ENCODE measurements at regions not wholly inside any gene's neighbourhood (a gene's known extent, or its start where the extent isn't known, plus 50 kb on each side); places are given as distances from the start of the nearest gene placed in this dataset.

GRCh38 chr1:57957576-57957975, 533.7 kb upstream of the DAB1 start:
- no peak overlapping the region for H3K4me3 ChIP-seq (ENCODE audit: low read depth, low read length)

GRCh38 chr1:57951390-57951789, 527.5 kb upstream of the DAB1 start:
- no peak overlapping the region for H3K4me3 ChIP-seq (ENCODE audit: low read depth, low read length)

DNA sequence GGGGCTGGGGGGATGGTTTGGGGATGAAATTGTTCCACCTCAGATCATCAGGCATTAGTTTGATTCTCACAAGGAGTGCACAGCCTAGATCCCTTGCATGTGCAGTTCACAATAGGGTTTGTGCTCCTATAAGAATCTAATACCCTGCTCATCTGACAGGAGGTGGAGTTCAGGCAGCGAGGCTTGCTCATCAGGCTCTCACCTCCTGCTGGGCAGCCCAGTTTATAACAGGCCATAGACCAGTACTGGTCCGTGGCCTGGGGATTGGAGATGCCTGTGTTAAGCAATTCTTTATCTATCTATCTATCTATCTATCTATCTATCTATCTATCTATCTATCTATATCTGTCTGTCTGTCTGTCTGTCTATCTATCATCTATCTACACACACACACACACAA, 525.3 kb upstream of the DAB1 start:
- H3K4me3 ChIP-seq (ENCODE audit: low read depth, low read length): no peak overlapping the region

DNA sequence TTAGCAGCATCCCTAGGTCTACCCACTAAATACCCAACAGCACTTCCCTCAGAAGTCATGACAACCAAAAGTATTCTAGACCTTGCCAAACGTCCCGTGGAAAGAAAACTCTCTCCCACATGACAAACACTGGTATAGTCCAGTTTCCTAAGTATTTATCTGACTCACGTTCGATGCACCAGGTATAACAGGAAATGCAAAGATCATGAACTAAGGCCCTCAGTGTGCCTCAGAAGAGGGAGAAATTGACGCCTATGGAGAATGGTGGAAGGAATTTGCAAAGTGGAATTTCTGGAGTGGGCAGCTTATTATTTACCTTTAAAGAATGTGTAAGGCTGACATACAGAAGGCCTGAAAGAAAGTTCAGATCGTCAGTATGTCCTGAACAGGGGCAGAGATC, 523.6 kb upstream of the DAB1 start:
- no peak overlapping the region for H3K4me3 ChIP-seq (ENCODE audit: low read depth, low read length)

DNA sequence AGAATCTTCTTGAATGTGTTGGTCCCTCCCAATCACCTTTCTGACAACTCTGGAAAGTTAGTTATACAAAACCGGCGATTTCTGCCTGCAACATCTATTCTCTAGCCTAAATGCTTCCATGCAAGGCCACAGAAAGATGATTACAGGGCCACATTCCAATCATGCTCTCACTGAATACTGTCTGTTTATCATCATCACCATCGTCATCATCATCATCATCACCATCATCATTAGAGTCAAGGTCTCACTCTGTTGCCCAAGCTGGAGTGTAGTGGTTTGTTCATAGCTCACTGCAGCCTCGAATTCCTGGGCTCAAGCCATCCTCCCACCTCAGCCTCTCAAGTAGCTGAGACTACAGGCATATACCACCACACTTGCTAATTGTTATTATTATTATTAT, 521.2 kb upstream of the DAB1 start:
- H3K4me3 ChIP-seq (ENCODE audit: low read depth, low read length): no peak overlapping the region

GRCh38 chr1:57943365-57943764, 519.5 kb upstream of the DAB1 start:
- H3K4me3 ChIP-seq (ENCODE audit: low read depth, low read length): no peak overlapping the region

DNA sequence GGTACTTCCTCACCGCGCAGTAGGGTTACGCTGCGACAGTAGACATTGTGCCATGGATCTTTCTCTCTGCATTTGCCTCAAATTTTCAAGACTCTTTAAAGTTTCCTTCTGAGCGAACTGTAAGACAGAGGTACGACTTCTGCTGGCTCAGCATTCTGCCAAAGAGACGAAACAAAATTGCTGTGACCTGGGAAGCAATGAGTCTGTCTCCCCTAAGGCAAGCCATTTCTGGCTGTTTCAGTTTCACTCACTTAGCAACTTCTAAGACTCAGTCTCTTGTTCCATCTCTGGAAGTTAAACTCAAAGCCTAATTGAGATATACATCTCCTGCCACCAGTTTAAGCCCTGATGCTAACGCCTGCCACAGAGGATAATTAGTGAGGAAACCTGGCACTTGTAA, 510.9 kb upstream of the DAB1 start:
- no peak overlapping the region for H3K4me3 ChIP-seq (ENCODE audit: low read depth, low read length)

GRCh38 chr1:57927003-57927402, 503.1 kb upstream of the DAB1 start:
- H3K4me3 ChIP-seq (ENCODE audit: low read depth, low read length): no peak overlapping the region

DNA sequence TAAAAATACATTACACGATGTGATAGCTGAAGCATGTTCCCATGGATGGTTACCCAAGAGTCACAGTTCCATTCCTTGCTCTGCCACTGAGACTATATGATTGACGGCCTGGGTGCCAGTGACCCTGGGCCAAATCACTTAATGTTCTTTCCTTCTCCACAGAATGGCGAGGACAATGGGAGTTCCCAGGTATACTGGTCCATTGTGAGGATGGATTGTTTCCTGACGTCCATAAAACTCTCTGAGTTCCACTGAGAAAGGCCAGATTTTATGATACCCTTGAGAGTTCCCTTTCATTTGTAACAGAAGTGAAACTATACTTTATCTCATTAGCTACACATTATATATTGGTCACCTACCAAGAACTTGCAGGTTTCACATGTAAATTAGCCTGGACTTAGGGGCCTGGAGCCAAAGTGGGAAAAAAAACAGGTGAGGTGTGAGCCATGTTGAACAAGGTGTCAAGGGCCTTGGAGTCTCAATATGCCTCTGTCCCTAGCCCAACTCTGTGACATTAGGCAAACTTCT, 502.2 kb upstream of the DAB1 start:
- H3K4me3 ChIP-seq (ENCODE audit: low read depth, low read length): no peak overlapping the region

GRCh38 chr1:57925226-57925625, 501.4 kb upstream of the DAB1 start:
- no peak overlapping the region for H3K4me3 ChIP-seq (ENCODE audit: low read depth, low read length)

DNA sequence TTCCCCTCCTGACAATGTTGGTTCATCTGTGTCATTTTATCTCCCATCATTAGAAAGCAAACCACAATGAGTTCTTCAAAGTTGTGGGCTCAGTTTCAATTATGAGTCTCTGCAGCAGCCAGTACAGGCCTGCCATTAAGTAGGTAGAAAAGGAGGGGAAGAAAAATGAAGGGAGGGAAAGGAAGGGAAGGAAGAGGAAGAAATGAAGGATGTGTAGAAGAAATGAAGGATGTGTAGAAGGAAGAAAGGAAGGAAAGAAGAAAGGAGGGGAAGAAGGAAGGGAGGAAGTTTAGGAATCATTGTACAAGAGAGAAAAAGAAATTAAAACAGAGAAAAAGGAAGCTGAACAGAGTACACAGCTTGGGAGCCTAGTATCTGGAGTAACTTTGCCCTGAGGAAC, 498.3 kb upstream of the DAB1 start:
- H3K4me3 ChIP-seq (ENCODE audit: low read depth, low read length): no peak overlapping the region

DNA sequence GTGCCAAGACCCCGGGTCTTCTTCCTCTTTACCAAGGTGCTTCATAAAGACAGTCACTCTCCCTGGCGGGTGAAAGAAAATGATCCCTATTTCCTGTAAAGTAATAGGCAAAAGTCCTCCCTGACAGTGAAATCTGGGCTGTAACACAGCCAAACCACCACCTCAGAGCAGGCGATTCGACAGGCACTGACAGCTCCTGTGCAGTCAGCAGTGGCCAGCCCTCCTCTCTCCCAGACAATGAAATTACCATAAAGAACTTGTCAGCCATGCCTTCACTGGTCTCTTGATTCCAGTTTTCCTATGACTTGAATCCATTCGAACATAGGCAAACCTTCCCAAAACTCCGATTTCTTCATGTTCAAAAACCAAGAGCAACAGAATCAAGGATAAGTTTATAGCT, 492.2 kb upstream of the DAB1 start:
- H3K4me3 ChIP-seq (ENCODE audit: low read depth, low read length): no peak overlapping the region

DNA sequence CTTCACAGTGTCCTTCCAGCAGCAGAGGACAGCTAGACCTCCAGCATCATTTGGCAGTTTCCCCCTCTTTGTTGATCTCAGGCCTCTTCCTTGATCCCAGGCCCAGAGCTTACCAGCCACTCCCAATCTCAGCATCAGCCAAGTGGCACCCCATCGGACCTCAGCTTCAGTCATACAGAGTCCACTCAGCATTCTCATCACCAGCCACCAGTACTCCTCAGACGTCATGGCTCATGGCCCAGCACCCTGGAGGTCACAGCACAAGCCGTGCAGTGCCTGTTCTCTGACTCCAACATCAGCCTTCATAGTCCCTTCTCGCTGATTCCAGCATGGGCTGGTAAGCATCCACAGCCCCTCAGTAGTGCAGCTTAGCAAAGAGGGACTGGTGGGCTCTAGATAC, 487.6 kb upstream of the DAB1 start:
- no peak overlapping the region for H3K4me3 ChIP-seq (ENCODE audit: low read depth, low read length)

GRCh38 chr1:57910782-57911181, 486.9 kb upstream of the DAB1 start:
- no peak overlapping the region for H3K4me3 ChIP-seq (ENCODE audit: low read depth, low read length)

DNA sequence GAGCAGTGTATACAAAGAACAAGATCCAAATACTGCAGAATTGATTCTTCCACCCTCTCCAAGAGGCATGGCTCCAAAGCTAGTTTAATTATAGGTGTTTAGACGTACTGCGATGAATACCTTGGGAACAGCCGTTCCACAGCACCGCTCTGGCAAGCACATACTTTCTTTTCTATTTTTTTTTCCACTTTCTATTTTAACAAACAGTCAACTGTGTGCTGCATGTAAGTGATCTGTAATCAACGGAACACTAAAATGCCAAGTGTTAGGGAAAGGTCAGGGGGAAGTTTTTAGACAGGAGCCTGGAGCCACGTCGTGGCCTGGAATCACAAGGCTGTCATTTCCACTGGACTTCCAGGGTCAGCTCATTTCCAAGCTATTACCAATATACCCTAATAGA, 486.4 kb upstream of the DAB1 start:
- no peak overlapping the region for H3K4me3 ChIP-seq (ENCODE audit: low read depth, low read length)

DNA sequence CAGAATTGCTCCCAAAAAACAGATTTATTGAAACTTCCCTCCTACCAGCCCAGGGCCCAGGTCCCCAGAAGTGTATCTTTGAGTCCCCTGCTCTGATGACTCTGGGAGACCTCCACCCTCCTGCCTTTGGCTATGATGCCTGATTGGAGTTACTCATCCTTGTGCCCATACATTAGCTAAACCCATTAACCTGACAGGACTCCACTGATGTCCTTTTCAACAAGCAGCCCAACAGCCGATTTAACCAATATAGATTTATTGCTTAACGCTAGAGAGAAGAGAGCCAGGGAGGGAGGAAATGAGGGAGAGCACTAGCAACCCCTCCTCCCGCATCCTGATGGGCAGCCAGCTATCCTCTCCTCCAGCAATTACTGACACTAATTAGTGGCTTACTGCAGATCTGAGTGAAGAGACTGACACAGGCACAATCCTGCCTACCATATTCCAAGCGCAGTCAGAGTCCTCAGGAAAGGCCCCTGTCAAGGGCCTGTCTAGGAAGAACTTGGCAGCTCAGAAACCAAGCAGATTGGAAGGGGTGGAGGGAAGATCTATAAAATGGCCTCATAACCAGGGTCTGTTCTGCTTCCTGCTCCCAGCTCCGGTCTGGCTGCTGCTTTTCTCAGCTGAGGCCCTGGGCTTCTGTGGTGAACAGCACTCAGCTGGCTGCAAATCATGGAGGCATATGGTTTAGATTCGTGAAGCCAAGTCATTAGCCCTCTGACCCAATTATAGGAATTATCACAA, 484.5 kb upstream of the DAB1 start:
- H3K4me3 ChIP-seq (ENCODE audit: low read depth, low read length): no peak overlapping the region

- no peak overlapping the region for H3K4me3 ChIP-seq (ENCODE audit: low read depth, low read length)
These were observed 477.5 kb upstream of the DAB1 start for GRCh38 chr1:57901208-57901919.

GRCh38 chr1:57898531-57898930, 474.7 kb upstream of the DAB1 start:
- no peak overlapping the region for H3K4me3 ChIP-seq (ENCODE audit: low read depth, low read length)

GRCh38 chr1:57897581-57897980, 473.7 kb upstream of the DAB1 start:
- no peak overlapping the region for H3K4me3 ChIP-seq (ENCODE audit: low read depth, low read length)

DNA sequence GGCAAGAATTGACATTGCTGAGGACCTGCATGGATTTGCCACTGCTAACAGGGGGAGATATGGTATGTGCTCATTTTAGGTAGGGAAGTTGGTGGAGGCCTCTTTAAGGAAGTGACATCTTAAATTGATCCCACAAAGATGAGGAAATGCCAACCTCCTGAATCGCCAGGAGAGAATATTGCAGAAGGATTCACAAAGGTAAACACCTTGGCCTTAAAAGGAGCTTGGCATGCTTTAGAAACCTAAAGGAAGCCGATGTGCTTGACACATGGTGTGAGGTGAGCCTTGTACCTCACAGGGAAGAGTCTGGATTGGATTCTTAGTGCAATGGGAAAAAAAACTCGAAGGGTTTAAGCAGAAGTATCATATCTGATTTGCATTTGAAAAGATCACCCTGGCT, 470.5 kb upstream of the DAB1 start:
- H3K4me3 ChIP-seq (ENCODE audit: low read depth, low read length): no peak overlapping the region

DNA sequence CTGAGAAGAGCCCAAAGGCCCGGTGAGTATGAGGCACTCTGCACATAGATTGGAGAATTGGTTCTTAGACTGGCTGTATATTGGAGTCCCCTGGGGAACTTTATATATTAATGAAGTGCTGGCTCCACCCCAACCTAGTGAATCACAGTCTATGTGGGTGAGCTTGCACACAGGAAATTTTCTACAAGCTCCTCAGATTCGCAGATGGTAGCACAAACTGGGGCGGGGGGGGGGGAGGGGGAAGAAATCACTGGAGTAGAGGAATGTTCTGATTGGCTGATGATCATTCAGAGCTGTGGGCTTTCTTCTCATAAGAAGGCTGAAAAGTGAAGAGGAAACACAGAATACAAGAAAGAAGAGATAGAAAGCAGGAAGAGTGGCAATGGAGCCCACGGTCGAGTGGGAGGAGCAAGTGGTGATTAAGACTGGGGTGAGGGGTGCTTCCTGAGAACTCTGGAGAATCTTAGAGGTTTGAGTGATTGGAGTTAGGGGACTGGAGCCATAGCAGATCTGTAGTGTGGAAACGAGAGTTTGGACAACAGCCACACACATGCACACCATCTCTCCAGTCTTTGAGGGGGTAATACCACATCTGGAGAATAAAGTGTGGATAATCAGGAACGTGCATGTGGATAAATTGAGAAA, 465.9 kb upstream of the DAB1 start:
- H3K4me3 ChIP-seq (ENCODE audit: low read depth, low read length): no peak overlapping the region

DNA sequence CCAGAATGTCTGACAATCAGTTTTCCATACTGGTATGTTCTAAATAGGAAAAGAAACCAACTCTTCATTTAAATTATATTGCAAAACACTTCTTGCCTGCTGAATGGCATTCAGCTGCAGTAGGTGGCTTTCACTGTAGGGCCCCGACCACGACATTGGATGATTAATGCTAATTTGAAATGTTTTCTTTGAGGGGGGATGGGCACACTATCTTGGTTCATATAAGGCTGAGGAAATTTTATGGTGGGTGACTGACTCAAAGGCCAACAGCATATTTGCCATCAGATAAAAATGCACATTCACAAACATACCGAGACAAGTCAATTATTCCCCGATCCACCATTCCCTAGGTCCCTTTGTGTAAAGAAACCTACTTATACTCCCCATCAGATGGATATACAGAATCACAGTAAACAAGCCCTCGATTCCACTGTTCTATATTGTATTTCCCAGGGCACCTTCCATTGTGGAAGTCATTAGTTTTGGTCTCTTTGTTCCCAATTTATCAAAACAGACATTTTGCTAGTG, 464.2 kb upstream of the DAB1 start:
- no peak overlapping the region for H3K4me3 ChIP-seq (ENCODE audit: low read depth, low read length)

All from iPS-11a (cell line).